K562 (cell line): ENCODE measurements at regions not wholly inside any gene's neighbourhood (a gene's known extent, or its start where the extent isn't known, plus 50 kb on each side); places are given as distances from the start of the nearest gene placed in this dataset.

Experiments used
- ATAC-seq: fragments of 200-7000 bp; cut with Tn5 transposase; 3 replicates; pipeline ENCODE4 v1.9.1; 2020; ENCODE audit warnings: moderate library complexity
- BruUV-seq: library from RNA; stranded (reverse); fragments of 400-500 nt; replicated peaks from 2 replicates; lab custom pipeline; 2021; lab: Mats Ljungman, UMichigan
- CTCF ChIA-PET: fragments of 300-600 bp; formaldehyde crosslinking; extraction: SDS; loops from one replicate; lab custom pipeline; 2021; ENCODE audit warnings: low intra/inter-chr PET ratio; lab: Yijun Ruan, JAX
- POLR2A ChIA-PET: fragments of 300-600, 350-650 bp; sonication (Branson Sonifier 250); formaldehyde crosslinking; extraction: SDS; loops from one replicate; lab custom pipeline; 2021; ENCODE audit warnings: antibody characterized with exemption, inconsistent platforms; lab: Yijun Ruan, JAX
- DNase-seq, 4 experiments: peaks; one replicate each; pipeline versions ENCODE4 v3.0.0 to v3.0.0-alpha.2; 2011 to 2018; ENCODE audit warnings: low spot score in 3 of 4, mixed read lengths in 3 of 4; ENCODE audit errors: extremely low read depth in 1 of 4
- FAIRE-seq: peaks from 2 replicates; lab custom pipeline; 2011; peaks lifted over from hg19 to GRCh38; lab: Jason Lieb, UNC
- H2AFZ ChIP-seq: 2 replicates; pipeline ENCODE4 v1.6.0; 2011; ENCODE audit warnings: low read depth, low read length, control low read depth, inconsistent platforms
- H3K27ac ChIP-seq: fragments of 200-600 bp; 3 replicates; pipeline ENCODE4 v1.8.0; 2011; ENCODE audit warnings: low read depth, mild to moderate bottlenecking, control low read depth, inconsistent platforms, low read length, moderate library complexity, mixed read lengths; ENCODE audit errors: extremely low read depth
- H3K27me3 ChIP-seq, 2 experiments: fragments of 300-600 bp in 1 of 2; 2 replicates in 1 of 2; 3 replicates in 1 of 2; pipeline versions ENCODE4 v1.6.0 to v1.8.0; 2011; ENCODE audit warnings: inconsistent platforms in 2 of 2, low read length in 2 of 2, mild to moderate bottlenecking in 1 of 2, mixed read lengths in 1 of 2, moderate library complexity in 1 of 2; ENCODE audit not compliant: control insufficient read depth in 2 of 2, insufficient read depth in 2 of 2
- H3K36me3 ChIP-seq: fragments of 300-600 bp; 3 replicates; pipeline ENCODE4 v1.8.0; 2011; ENCODE audit warnings: mild to moderate bottlenecking, low read length, inconsistent platforms; ENCODE audit not compliant: control insufficient read depth, insufficient read depth
- H3K4me1 ChIP-seq, 2 experiments: fragments of 200-600 bp in 1 of 2; replicated peaks in 1 of 2; 2 replicates in 1 of 2; 3 replicates in 1 of 2; pipeline versions ENCODE4 v1.5.1 to v1.8.0; 2011; ENCODE audit warnings: inconsistent platforms in 2 of 2, low read length in 2 of 2, mild to moderate bottlenecking in 1 of 2, mixed read lengths in 1 of 2, moderate library complexity in 1 of 2; ENCODE audit not compliant: control insufficient read depth in 2 of 2, insufficient read depth in 2 of 2
- H3K4me2 ChIP-seq: 2 replicates; pipeline ENCODE4 v1.6.1; 2011; ENCODE audit warnings: low read length, control low read depth, inconsistent platforms, mixed read lengths; ENCODE audit not compliant: insufficient read depth
- H3K4me3 ChIP-seq: fragments of 200-600 bp; sonication (generic), shearing (Covaris generic); 2 replicates; pipeline ENCODE4 v1.5.1; 2016; ENCODE audit warnings: control low read depth, inconsistent platforms
- H3K79me2 ChIP-seq: fragments of 200-600 bp; 3 replicates; pipeline ENCODE4 v1.8.0; 2011; ENCODE audit warnings: low read length, inconsistent platforms; ENCODE audit not compliant: control insufficient read depth, insufficient read depth
- H3K9ac ChIP-seq, 2 experiments: 2 replicates each; pipeline versions ENCODE4 v1.6.0 to v1.6.1; 2011; ENCODE audit warnings: low read depth in 2 of 2, low read length in 2 of 2, control low read depth in 1 of 2, inconsistent platforms in 1 of 2, mild to moderate bottlenecking in 1 of 2, mixed read lengths in 1 of 2; ENCODE audit not compliant: insufficient read depth in 1 of 2
- H3K9me1 ChIP-seq: one replicate; pipeline ENCODE4 v1.6.0; 2011; ENCODE audit warnings: inconsistent platforms, mild to moderate bottlenecking, low read length, moderate library complexity; ENCODE audit not compliant: control insufficient read depth, insufficient read depth
- H3K9me3 ChIP-seq: replicated peaks from 2 replicates; pipeline ENCODE4 v1.5.1; 2011; ENCODE audit warnings: low read depth, low read length, inconsistent platforms; ENCODE audit not compliant: control insufficient read depth, insufficient read depth
- H4K20me1 ChIP-seq: replicated peaks from 2 replicates; pipeline ENCODE4 v1.6.1; 2011; ENCODE audit warnings: low read length, inconsistent platforms, mixed read lengths; ENCODE audit not compliant: control insufficient read depth, insufficient read depth
- HMG20B ChIP-seq: fragments of 250-450 bp; sonication (Bioruptor Pico); IDR thresholded peaks from 2 replicates; pipeline ENCODE4 v1.5.0; 2021; ENCODE audit warnings: mild to moderate bottlenecking
- PTBP1 ChIP-seq: fragments of 200-400 bp; formaldehyde crosslinking; IDR thresholded peaks from 2 replicates; pipeline ENCODE4 v1.6.1; 2017; ENCODE audit warnings: low read depth, low read length
- SLC30A9 ChIP-seq: fragments of 250-450 bp; sonication (Bioruptor Pico); IDR thresholded peaks from 2 replicates; pipeline ENCODE4 v1.8.0; 2022; ENCODE audit warnings: mild to moderate bottlenecking, moderate library complexity
- ZNF586 ChIP-seq: fragments of 450-650 bp; formaldehyde crosslinking; conservative IDR thresholded peaks from 2 replicates; pipeline ENCODE4 v1.4.0; 2020; ENCODE audit warnings: mild to moderate bottlenecking, moderate library complexity
- ZZZ3 ChIP-seq: fragments of 450-650 bp; IDR thresholded peaks from 2 replicates; pipeline ENCODE4 v1.6.1; 2016; ENCODE audit warnings: antibody characterized with exemption, mild to moderate bottlenecking, moderate library complexity
- WGBS: fragments of 100-300 bp; shearing (Covaris generic); methylation state at CpG from one replicate; pipeline ENCODE4 v1.1.6; 2016; ENCODE audit warnings: low coverage, mixed read lengths; ENCODE audit not compliant: insufficient coverage; ENCODE audit errors: missing lambda C conversion rate; 5-methylcytosine and 5-hydroxymethylcytosine counted together
- in situ Hi-C: fragments of 300-500 bp; cut with MboI; formaldehyde crosslinking; loops from 4 replicates; pipeline ENCODE4 v1.15.0; 2018; ENCODE audit warnings: inconsistent platforms, mixed read lengths
- intact Hi-C: fragments of 100-400 bp; cut with micrococcal nuclease; formaldehyde crosslinking; loops from 2 replicates; pipeline ENCODE4 v1.14.2; 2022
- TF ChIP-seq, protein P1 (sequence below): sonication (generic); formaldehyde crosslinking; IDR thresholded peaks from 2 replicates; pipeline ENCODE4 v1.8.1; 2023; ENCODE audit warnings: mild to moderate bottlenecking, missing genetic modification reagents

DNA sequence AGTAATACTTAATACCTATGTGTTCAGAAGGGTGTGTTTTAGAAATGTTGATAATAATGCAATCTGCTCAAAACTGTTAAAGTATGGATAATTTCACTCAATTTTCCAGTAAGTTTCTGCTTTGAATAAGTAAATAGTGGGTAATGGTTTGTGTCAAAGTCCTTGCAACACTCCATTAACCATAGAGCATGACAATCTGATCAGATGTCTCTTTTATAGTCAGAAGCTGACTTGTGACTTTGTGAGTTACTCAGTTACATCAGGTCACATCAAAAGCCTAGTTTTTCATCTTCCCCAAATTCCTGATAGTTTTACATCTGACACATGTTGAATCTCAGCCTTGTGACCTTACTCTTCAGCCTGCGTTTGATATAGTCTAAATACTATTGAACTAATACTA lies 338.0 kb downstream of the EFNB2 start:
- FAIRE-seq (no peak), ATAC-seq (no peak)
- BruUV-seq, result no TSS peak
- no peak overlapping the region for H3K9ac ChIP-seq
- in situ Hi-C loops (no loop called here), intact Hi-C loops (no loop called here)
- POLR2A ChIA-PET, result no interaction called here
- no peaks in the 10 kb centered on the region for H3K27me3 ChIP-seq
- H3K27ac ChIP-seq, result no peak overlapping the region
- CTCF ChIA-PET, result no interaction called here
- H3K36me3 ChIP-seq, result no peaks in the 10 kb centered on the region
- H3K79me2 ChIP-seq, result no peaks in the 10 kb centered on the region
- H3K4me1 ChIP-seq, result no peaks in the 10 kb centered on the region
- no peak for TF ChIP-seq SLC30A9 (CRISPR knock-in tag)
- no peak for TF ChIP-seq ZNF586
- TF ChIP-seq, protein P1, sequence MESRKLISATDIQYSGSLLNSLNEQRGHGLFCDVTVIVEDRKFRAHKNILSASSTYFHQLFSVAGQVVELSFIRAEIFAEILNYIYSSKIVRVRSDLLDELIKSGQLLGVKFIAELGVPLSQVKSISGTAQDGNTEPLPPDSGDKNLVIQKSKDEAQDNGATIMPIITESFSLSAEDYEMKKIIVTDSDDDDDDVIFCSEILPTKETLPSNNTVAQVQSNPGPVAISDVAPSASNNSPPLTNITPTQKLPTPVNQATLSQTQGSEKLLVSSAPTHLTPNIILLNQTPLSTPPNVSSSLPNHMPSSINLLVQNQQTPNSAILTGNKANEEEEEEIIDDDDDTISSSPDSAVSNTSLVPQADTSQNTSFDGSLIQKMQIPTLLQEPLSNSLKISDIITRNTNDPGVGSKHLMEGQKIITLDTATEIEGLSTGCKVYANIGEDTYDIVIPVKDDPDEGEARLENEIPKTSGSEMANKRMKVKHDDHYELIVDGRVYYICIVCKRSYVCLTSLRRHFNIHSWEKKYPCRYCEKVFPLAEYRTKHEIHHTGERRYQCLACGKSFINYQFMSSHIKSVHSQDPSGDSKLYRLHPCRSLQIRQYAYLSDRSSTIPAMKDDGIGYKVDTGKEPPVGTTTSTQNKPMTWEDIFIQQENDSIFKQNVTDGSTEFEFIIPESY (CRISPR knock-in tag), result no peak
- no peak for TF ChIP-seq HMG20B (CRISPR knock-in tag)
- TF ChIP-seq PTBP1, result no peak
- TF ChIP-seq ZZZ3, result no peak
- TF ChIP-seq, all 486 proteins: peak for 0
- Histone ChIP-seq H4K20me1 (no peaks in the 10 kb centered on the region), H3K9me3 (no peaks in the 10 kb centered on the region), H2AFZ (no peak overlapping the region), H3K4me2 (no peak overlapping the region), H3K4me3 (no peak overlapping the region), H3K9me1 (no peaks in the 10 kb centered on the region)
- WGBS, result 0% methylated on average over 1 of the region's 1 CpG
- no peak for DNase-seq
